Epithelial cell of esophagus (primary cell): ENCODE measurements at regions not wholly inside any gene's neighbourhood (a gene's known extent, or its start where the extent isn't known, plus 50 kb on each side); places are given as distances from the start of the nearest gene placed in this dataset.

Experiments
- DNase-seq: peaks from one replicate; pipeline ENCODE4 v3.0.0; 2010; ENCODE audit warnings: low read depth
- H3K4me3 ChIP-seq: 2 replicates; pipeline ENCODE4 v1.5.1; 2011; ENCODE audit warnings: mild to moderate bottlenecking, low read length, control low read depth
- CTCF ChIP-seq: IDR thresholded peaks from 2 replicates; pipeline ENCODE4 v1.5.1; 2011; ENCODE audit warnings: low read depth, mild to moderate bottlenecking, low read length, control low read depth, inconsistent platforms; ENCODE audit not compliant: insufficient read depth; ENCODE audit errors: missing control alignments

GRCh38 chr5:35294976-35295375, 64.7 kb upstream of the PRLR start:
- H3K4me3 ChIP-seq, result no peak overlapping the region
- TF ChIP-seq CTCF, result no peak
- no peak for DNase-seq

- no peak for TF ChIP-seq CTCF
- H3K4me3 ChIP-seq, result no peak overlapping the region
- DNase-seq, result no peak
Measured at GRCh38 chr5:35294017-35294416, 63.7 kb upstream of the PRLR start.

GRCh38 chr5:35285435-35285834, 55.1 kb upstream of the PRLR start:
- TF ChIP-seq CTCF, result no peak
- no peak overlapping the region for H3K4me3 ChIP-seq
- no peak for DNase-seq

GRCh38 chr5:35285011-35285410, 54.7 kb upstream of the PRLR start:
- DNase-seq, result no peak
- no peak overlapping the region for H3K4me3 ChIP-seq
- TF ChIP-seq CTCF, result no peak

GRCh38 chr5:35284364-35284763, 54.1 kb upstream of the PRLR start:
- TF ChIP-seq CTCF, result no peak
- H3K4me3 ChIP-seq, result no peak overlapping the region
- DNase-seq, result no peak

- DNase-seq, result no peak
- no peak overlapping the region for H3K4me3 ChIP-seq
- TF ChIP-seq CTCF, result no peak
Measured at GRCh38 chr5:35282810-35283209, 52.5 kb upstream of the PRLR start.

GRCh38 chr5:35281613-35282012, 51.3 kb upstream of the PRLR start:
- no peak for DNase-seq
- no peak for TF ChIP-seq CTCF
- no peak overlapping the region for H3K4me3 ChIP-seq
